Right hindlimb (tissue), 1 donor: ENCODE measurements at regions not wholly inside any gene's neighbourhood (a gene's known extent, or its start where the extent isn't known, plus 50 kb on each side); places are given as distances from the start of the nearest gene placed in this dataset.
"Not testable (repeated sequence)": the region's sequence is repeated elsewhere in the genome, so short reads cannot be mapped to it uniquely, and the experiment has no call there.

ENCODE experiments used
- DNase-seq: peaks from one replicate; pipeline ENCODE4 v3.0.0-alpha.2; 2018

DNA sequence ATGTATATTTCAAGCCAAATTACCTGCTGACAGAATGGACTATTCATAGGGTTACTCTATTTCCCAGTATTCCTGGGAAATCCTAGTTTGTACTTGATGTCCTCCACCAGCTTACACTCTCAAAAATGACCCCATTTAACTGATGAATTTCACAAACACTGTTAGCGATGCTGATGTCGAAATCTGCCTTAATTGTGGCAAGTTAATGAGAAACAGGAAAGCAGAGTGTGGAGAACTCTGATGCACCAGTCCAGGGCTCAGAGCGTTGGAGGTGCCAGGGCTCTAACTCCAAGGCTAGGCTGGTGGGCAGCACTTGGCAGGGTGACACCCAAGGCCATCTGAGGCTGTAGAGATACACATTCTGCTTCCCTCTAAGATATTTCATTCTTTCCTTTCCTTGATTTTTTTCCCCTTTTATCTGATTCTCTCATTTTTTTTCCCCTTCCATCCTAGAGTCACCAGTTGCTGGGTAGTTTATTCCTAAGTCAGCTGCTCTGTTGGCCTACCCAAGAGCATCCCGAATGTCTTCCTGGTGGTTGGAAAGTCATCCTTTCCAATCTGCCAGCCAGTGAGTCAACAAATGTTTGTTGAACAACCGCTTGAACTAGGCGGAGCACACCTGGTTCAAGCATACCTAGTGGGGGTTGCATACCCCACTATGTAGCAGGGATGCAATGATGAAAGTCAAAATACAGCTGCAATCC lies 525.0 kb upstream of the NRP1 start:
- DNase-seq, result no peak

DNA sequence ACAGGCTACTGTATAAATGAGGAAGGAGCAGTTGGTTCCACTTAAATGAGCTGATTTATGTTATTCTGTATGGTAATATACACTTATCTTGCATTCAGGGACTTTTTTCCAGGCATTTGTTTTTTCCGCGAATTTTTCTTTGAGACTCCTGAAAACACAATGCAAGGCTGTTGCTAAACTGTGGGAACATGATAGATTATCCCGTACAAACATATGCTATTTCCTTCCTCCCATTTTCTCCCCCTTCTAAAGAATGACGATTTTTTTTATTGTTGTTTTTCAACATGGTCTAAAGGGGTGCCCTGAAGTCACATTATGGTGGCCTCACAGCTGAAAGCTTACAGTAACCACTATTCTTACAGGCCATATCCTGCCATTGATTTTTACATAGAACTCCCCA lies 523.9 kb upstream of the NRP1 start:
- no peak for DNase-seq

DNA sequence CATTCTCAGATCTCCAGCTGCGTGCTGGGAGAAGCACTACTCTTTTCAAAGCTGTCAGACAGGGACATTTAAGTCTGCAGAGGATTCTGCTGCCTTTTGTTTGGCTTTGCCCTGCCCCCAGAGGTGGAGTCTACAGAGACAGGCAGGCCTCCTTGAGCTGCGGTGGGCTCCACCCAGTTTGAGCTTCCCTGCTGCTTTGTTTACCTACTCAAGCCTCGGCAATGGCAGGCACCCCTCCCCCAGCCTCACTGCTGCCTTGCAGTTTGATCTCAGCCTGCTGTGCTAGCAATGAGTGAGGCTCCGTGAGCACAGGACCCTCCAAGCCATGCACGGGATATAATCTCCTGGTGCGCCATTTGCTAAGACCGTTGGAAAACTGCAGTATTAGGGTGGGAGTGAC lies 518.8 kb upstream of the NRP1 start:
- DNase-seq, result not testable (repeated sequence)

DNA sequence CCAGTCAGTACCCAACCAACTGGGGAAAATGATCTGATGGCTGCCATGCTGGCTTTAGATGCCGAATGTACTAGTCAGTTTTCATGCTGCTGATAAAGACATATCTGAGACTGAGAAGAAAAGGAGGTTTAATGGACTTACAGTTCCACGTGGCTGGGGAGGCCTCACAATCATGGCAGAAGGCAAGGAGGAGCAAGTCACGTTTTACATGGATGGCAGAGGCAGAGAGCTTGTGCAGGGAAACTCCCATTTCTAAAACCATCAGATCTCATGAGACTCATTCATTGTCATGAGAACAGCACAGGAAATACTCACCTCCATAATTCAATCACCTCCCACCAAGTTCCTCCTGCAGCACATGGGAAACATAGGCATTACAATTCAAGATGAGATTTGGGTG lies 508.9 kb upstream of the NRP1 start:
- DNase-seq, result no peak

DNA sequence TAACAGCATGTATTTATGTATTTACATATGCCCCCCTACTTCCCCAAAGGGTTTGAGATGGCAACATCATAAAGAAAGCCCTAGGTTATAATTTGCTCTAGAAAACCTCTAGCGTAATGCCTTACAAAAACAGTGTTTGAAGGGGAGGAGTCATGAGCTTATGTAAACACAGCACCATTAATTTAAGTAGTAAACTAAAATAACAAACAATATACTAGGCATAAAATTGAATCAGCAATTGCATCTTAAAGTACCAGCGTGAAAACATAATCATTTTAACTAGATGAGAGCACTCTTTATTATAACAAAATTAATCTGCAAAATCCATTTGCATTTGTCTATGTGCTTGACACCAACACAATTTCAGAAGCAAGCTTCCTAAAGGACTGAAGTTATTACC lies 507.2 kb upstream of the NRP1 start:
- no peak for DNase-seq

DNA sequence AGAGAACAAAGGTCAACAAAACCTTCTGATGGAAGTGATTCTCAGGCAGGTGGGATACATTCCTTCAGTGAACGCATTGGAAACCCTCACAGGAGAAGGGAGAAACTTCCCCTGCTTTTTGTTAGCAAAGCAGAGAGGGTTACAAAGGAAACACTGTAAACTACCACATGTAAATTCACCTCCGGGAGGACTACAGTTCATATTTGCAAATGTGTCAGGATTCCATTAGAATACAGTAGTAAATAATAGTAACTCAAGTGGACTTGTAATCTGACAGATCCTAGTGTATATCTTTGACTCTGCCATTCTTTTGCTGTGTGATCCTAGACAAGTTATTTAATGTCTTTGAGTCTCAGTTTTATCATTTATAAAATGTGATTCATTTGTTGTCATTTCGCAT lies 504.3 kb upstream of the NRP1 start:
- DNase-seq, result no peak

DNA sequence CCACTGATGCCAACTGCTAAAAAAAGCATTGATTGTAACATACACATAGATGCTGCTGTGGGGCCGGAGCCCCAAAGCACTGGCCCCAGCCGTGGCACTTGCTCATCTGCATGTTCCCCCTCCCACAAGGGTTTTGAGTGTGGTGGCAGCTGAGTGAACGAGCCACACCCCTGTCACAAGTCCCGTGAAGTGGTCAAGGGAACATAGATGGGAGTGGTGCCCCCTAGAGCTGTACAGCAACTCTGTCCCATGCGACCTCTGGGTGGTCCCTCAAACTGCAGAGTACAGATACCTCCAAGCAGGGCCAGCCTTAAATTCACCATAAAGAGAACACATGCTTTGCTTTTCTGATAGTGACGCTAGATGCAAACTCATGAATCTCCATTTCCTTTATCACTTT lies 503.3 kb upstream of the NRP1 start:
- DNase-seq, result no peak

DNA sequence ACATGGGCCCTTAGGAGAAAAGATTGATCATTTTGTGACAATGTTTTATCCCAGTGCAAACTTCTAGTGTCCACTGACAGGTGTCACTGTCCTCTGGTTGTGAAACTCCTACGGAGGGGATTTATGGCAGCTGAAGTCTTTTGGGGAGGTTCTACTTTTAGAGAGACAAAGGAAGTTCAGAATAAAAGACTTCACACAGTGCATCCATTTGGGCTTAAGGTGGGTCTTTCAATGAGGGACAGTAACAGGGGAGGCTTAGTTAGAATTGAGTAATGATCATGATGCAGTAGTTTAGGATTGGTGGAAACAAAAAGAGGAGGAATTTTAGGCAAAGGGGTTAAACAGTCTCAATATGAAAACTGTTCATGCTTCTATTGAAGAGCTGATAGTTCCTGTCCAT lies 501.1 kb upstream of the NRP1 start:
- DNase-seq, result no peak

DNA sequence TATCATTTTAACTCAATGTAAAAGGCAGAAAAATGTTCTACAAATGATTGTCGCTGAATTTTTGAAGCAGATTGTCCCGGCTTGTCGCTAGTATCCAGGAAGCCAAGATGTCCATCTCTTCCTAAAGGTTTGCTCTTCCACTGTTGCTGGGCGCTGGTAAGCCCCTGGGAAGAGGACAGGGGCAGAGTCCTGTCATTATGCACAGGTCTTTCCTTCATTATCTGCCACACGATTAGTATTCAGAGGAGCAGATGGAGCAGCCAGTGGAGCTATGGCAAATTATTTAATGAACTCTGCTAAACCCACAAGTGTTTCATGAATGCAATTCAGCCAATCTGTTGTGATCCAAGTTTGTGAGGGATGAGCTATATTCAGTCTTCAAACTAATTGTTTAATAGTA lies 499.1 kb upstream of the NRP1 start:
- no peak for DNase-seq

DNA sequence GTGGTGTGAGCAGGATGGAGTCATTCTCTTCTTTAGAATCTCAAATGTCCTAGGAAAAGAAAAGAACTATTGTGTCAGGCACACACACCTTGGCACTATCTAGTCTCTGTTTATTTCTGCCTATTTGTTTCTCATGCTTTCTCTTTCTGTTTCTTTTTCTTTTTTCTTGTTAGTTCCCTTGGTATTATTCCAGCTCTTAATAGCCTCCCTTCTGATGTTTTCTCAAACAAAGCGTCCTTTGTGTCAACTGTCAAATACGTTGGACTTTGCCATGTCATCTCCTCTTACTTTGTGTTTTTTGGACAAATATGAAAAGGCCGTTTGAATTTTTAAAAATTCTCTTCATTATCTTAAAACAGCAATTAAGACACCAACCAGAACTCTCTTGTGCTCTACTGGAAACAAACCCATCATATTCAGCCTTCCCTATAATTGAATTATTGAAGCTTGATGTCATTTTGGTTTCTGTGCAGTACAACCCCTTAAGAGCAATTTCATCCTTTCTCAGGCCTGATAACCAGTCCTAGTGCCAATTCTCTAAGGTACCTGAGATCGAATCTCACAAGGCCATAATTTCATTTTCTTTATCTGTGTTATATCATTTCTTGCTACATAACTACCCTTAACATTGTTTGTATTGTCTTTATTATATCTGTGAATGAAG lies 497.8 kb upstream of the NRP1 start:
- DNase-seq, result no peak

DNA sequence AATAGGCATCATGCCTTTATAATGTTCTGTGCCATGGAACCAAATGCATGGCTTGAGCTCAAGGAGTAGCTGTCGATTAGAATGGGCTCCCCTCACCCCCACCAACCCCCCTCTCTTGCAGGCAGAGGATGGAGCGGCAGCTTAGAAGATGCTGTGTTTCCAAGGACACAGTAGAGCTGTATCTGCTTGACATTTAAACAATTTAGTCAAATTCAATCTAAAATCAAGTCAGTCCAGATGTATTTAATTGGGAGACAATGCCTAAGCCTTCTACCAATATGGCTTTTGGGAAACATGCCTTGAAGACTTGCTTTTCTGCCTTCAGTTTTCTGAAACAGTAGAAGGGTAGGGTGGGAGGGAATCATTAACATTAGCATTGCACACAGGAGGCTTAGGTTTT lies 497.1 kb upstream of the NRP1 start:
- no peak for DNase-seq

DNA sequence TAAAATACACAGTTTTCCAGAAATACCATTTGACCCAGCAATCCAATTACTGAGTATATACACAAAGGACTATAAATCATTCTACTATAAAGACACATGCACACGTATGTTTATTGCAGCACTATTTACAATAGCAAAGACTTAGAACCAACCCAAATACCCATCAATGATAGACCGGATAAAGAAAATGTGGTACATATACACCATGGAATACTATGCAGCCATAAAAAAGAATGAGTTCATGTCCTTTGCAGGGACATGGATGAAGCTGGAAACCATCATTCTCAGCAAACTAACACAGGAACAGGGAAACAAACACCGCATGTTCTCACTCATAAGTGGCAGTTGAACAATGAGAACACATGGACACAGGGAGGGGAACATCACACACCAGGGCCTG lies 495.4 kb upstream of the NRP1 start:
- not testable (repeated sequence) for DNase-seq

DNA sequence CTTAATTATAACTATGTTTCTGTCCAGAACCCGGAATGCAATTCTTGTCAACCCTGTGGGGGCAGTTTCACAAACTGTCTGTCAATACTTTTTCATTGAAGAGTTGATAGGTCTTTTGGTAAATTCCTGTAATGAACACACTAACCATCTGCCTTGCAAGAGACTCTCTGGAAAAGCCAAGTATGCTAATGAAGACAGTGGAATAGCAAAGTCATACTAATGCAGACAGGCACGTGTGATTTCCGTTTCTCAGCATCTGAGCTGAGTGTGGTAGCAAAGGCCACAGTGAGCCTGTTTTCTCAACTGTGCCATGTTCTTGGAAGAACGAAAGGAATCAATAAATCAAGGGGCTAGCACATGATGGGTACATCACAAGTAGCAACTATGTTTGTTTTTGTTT lies 494.1 kb upstream of the NRP1 start:
- no peak for DNase-seq

DNA sequence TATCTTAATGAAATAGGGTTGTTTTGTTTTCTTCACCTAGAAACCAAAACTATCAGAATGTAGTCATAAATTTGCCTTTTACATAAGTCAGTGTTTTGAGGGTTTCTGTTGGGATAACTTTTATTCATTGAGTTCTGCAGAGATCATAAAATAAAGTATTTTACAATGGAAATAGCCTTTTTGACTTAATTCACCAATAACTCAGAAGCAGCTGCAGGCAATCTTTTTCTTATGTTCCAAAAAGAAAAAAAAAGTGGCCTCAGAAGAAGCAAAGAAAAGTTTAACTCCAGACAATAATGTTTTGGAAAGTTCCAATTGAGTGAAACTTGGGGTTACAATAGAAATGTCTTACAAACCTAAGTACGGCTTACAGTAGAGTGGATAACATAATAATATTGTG lies 491.7 kb upstream of the NRP1 start:
- DNase-seq, result no peak

DNA sequence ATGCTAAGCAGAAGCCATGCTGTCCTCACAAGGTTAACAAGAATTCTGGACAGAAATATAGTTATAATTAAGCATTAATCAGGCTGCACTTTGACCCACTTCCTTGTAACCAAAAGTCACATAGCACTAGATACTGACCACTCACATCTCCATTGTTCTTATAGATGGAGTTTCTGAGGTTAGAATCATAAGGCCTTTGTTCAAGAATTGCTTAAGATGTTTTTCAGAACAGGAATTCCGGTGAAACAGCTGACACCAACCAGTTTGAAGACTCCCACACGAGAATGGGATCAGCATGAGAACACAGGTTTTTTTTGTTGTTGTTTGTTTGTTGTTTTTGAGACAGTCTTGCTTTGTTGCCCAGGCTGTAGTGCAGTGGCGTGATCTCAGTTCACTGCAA lies 488.3 kb upstream of the NRP1 start:
- no peak for DNase-seq

DNA sequence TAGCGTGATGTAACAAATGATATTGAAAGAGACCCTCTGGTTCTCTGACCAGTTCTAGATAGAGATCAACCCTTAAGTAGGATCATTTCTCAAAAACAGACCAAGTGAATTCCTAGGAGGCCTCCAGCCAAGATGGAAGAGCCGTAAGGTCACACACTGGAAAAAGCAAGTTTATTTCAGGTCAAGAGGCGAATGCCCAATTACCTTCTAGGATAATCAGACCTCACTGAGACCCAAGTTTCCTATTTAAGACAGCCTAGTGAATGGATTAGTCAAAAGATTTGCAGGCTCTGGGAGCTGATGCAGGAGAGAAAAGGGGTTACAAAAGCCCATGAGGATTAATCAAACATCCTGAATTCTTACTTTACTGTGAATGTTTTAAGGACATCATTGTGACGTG lies 486.1 kb upstream of the NRP1 start:
- DNase-seq, result no peak

DNA sequence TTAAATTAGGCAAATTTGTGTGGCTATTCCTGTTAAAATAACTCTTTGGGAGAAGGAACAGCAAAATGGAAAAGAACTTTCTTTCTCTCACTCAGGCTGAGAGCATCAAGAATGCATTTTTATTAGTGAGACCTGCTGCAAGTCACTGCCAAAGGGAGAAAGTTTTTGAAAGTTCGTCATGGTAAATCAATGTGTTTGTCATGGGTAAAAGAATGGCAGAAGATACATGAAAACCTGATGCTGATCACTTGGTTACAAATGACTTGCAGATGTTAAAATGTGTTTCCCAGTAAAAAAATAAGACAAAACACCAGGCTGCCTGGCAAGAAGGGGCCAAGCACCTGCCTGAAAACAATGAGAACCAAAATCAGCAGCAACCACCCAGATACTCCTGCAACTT lies 484.7 kb upstream of the NRP1 start:
- no peak for DNase-seq

DNA sequence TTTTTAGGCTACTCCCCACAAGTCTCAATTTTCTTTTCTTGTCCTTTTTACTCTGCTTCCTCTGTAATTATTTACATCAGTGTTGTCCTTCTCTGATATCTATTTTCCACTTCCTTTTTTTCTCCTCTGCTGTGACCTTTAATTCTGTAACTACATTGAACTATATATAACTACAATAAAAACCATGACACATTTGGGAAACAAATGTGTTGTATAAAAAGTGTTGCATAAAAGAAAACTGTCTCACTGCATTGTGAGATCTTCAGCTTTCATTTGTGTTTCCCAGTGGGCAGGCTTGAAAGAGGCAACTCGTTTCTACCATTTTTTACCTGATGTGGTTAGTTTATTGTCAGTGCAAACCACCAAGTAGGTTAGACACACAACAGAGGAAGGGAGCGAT lies 483.9 kb upstream of the NRP1 start:
- no peak for DNase-seq

DNA sequence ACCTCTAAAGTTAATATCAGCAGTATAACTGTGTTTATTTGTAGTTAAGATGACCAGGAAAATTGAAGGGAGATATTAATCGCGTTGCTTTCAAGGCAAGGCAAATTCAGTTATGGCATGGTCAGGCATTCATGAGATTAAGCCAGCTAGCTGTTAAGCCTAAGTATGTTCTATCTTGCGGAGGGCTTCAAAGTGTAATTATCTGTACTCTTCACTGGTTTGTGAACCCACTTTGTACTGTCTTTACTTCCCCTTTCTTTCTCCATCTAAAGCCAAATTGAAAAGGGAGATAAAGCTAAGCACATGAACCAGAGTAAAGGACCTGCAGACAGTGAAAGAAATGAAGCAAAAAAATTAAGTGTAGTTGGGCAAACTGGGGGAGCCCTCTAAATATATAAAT lies 483.1 kb upstream of the NRP1 start:
- DNase-seq, result no peak

DNA sequence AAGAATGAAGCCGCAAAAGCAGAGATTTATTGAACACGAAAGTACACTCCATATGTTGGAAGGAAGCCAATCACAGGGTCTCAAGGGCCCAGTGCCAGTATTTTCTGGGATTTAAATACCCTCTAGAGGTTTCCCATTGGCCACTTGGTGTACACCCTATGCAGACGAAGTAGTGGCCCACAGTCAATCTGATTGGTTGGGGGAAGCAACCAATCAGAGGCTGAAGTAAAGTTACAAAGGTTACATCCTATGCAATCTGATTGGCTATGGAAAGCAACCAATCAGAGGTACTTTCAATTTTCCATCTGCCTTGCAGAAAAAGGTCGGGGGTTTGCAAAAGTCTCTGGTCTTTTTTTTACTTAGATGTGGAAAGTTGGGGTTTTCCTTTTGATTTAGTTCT lies 481.3 kb upstream of the NRP1 start:
- no peak for DNase-seq

DNA sequence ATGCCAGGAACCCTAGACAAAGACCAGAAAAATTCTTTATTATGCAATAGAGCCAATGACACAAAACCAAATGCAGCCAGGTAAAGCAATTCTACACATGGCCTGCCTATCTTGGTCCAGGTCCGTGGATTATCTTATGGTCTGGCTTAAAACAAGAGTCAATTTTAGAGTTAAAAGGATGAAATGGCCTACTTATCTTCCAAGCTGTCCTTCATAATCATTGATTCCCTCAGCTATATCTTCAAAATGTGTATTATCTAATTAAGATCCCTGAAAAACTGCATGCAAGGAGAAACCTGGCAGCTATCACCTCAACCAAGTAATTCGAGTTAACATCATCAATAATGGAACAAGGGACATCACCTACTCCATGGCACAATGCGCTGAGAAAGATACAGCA lies 479.4 kb upstream of the NRP1 start:
- DNase-seq, result no peak

DNA sequence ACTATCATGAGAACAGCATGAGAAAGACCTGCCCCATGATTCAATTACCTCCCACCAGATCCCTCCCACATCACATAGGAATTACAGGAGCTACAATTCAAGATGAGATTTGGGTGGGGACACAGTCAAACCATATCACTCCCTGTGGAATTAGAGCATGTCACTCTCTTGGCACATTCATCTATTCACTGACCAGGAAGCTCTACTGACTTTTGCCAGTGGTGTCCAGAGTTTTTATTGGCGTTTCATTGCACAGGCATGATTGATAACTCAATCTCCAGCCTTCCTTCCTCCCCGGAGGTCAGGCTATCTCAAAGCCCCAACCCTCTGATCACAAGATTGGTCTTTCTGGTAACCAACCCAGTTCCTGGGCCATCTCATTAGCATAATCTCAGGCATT lies 478.9 kb upstream of the NRP1 start:
- no peak for DNase-seq

DNA sequence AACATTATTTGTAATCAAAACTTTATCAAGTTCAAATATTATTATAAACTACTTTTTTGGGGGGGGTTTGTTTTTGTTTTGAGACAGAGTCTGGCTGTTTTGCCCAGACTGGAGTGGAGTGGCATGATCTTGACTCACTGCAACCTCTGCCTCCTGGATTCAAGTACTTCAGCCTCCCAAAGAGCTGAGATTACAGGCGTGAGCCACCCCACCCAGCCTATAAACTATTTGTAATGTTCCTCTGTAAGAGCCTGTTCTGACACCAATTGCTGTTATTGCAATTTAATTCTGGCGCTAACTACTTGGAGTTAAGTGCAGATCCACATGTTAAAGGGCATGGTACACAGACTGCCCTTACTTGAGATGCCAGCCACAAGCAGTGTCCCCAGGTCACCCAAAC lies 478.1 kb upstream of the NRP1 start:
- no peak for DNase-seq

DNA sequence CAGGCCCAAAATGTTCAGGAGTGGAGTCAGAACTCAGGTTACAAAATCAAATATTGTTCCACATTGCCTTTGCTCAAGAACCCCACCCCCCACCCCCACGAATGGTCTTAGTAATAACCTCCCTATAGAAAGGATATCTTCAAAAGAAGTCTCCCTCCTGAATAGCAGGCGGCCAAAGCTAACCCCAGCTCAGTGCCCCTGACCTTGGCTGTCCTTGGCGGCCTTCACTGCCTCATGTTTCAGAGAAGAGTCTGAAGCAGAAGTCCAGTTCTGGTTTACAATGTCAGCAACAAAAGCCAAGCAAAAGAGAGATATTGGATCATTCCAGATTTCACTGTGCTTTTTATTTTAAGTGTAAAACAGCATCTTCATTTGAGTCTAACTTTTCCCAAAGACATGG lies 476.5 kb upstream of the NRP1 start:
- no peak for DNase-seq

DNA sequence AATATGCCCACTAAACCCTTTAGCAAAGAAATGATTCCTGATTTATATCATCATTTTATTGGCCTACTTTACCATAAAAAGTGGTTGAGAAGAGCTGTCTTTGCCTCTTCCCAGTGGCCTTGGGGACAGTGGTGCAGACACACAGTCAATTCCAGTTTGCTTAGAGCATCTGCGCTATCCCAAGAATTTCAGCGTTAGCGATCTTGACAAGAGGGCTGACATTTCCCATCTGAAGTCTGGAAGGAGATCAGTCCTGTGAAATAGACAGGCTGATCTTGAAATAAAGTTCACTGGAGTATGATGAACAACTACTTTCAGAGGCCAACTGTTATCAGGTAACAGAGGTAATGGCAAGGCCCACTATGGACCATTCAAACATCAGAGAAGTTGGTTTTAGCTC lies 475.3 kb upstream of the NRP1 start:
- no peak for DNase-seq
